Peyer's patch (tissue), 4 donors: ENCODE measurements at regions not wholly inside any gene's neighbourhood (a gene's known extent, or its start where the extent isn't known, plus 50 kb on each side); places are given as distances from the start of the nearest gene placed in this dataset.

Source experiments
- DNase-seq, 3 donors: peaks; one replicate each; pipeline ENCODE4 v3.0.0-alpha.2; 2017 to 2019
- H3K27ac ChIP-seq, 4 donors: fragments of 200-600 bp; sonication (generic); one replicate each; pipeline ENCODE4 v1.5.1; 2016 to 2019
- H3K27me3 ChIP-seq, 2 donors: fragments of 200-600 bp; sonication (generic); one replicate each; pipeline ENCODE4 v1.5.1; 2019
- H3K36me3 ChIP-seq, 3 donors: fragments of 200-600 bp; sonication (generic); one replicate each; pipeline ENCODE4 v1.5.1; 2016 to 2019
- H3K4me1 ChIP-seq, 4 donors: fragments of 200-600 bp; sonication (generic); one replicate each; pipeline ENCODE4 v1.5.1; 2016 to 2019
- H3K4me3 ChIP-seq, 4 donors: fragments of 200-600 bp; sonication (generic); 1 replicate in 3 of 4; 2 replicates in 1 of 4; pipeline ENCODE4 v1.5.1; 2016 to 2019; ENCODE audit warnings: mild to moderate bottlenecking in 1 of 4
- H3K9me3 ChIP-seq, 4 donors: fragments of 200-600 bp; sonication (generic); one replicate each; pipeline ENCODE4 v1.5.1; 2016 to 2019; ENCODE audit warnings: mild to moderate bottlenecking in 1 of 4
- CTCF ChIP-seq, 6 experiments: fragments of 450-650 bp in 4 of 6; fragments of 200-600 bp in 2 of 6; sonication (generic) in 1 of 6; IDR thresholded peaks; one replicate each; pipeline ENCODE4 v1.5.1; 2017 to 2019; ENCODE audit warnings: antibody characterized with exemption in 6 of 6, mild to moderate bottlenecking in 3 of 6, moderate library complexity in 1 of 6
- POLR2A ChIP-seq, 2 donors: fragments of 450-650 bp; IDR thresholded peaks; one replicate each; pipeline ENCODE4 v1.5.1; 2017; ENCODE audit warnings: antibody characterized with exemption in 2 of 2, mild to moderate bottlenecking in 2 of 2, moderate library complexity in 2 of 2

GRCh38 chr18:28760299-28760698, 583.4 kb upstream of the CDH2 start:
- no peaks in the 10 kb centered on the region for H3K36me3 ChIP-seq
- H3K9me3 ChIP-seq: no peaks in the 10 kb centered on the region
- no peak overlapping the region for H3K4me3 ChIP-seq
- TF ChIP-seq CTCF (IDR thresholded peaks at IDR 0.05): no peak
- TF ChIP-seq POLR2A (IDR thresholded peaks at IDR 0.05): no peak
- no peak overlapping the region for H3K27ac ChIP-seq
- H3K4me1 ChIP-seq: no peaks in the 10 kb centered on the region
- H3K27me3 ChIP-seq: no peaks in the 10 kb centered on the region
- no peak for DNase-seq

- no peak for DNase-seq
- TF ChIP-seq POLR2A (IDR thresholded peaks at IDR 0.05) (no peak), CTCF (IDR thresholded peaks at IDR 0.05) (no peak)
- Histone ChIP-seq H3K4me1 (no peaks in the 10 kb centered on the region), H3K9me3 (no peaks in the 10 kb centered on the region), H3K36me3 (no peaks in the 10 kb centered on the region), H3K4me3 (no peak overlapping the region), H3K27me3 (no peaks in the 10 kb centered on the region), H3K27ac (no peak overlapping the region)
These were observed 580.6 kb upstream of the CDH2 start for GRCh38 chr18:28757466-28758008.

GRCh38 chr18:28743115-28743514, 566.2 kb upstream of the CDH2 start:
- no peaks in the 10 kb centered on the region for H3K4me1 ChIP-seq
- TF ChIP-seq CTCF (IDR thresholded peaks at IDR 0.05) (no peak), POLR2A (IDR thresholded peaks at IDR 0.05) (no peak)
- H3K27me3 ChIP-seq: no peaks in the 10 kb centered on the region
- H3K4me3 ChIP-seq: no peak overlapping the region
- DNase-seq: no peak
- H3K9me3 ChIP-seq: no peaks in the 10 kb centered on the region
- H3K27ac ChIP-seq: no peak overlapping the region
- no peaks in the 10 kb centered on the region for H3K36me3 ChIP-seq

GRCh38 chr18:28740575-28740974, 563.6 kb upstream of the CDH2 start:
- no peaks in the 10 kb centered on the region for H3K27me3 ChIP-seq
- no peak for DNase-seq
- no peaks in the 10 kb centered on the region for H3K4me1 ChIP-seq
- no peaks in the 10 kb centered on the region for H3K36me3 ChIP-seq
- TF ChIP-seq POLR2A (IDR thresholded peaks at IDR 0.05) (no peak), CTCF (IDR thresholded peaks at IDR 0.05) (no peak)
- no peaks in the 10 kb centered on the region for H3K9me3 ChIP-seq
- H3K27ac ChIP-seq: no peak overlapping the region
- no peak overlapping the region for H3K4me3 ChIP-seq

- Histone ChIP-seq H3K27me3 (no peaks in the 10 kb centered on the region), H3K4me3 (no peak overlapping the region), H3K9me3 (no peaks in the 10 kb centered on the region), H3K36me3 (no peaks in the 10 kb centered on the region), H3K27ac (no peak overlapping the region), H3K4me1 (no peaks in the 10 kb centered on the region)
- TF ChIP-seq POLR2A (IDR thresholded peaks at IDR 0.05) (no peak), CTCF (IDR thresholded peaks at IDR 0.05) (no peak)
- no peak for DNase-seq
These were observed 560.0 kb upstream of the CDH2 start for GRCh38 chr18:28736951-28737350.

GRCh38 chr18:28736223-28736622, 559.3 kb upstream of the CDH2 start:
- Histone ChIP-seq H3K4me3 (no peak overlapping the region), H3K36me3 (no peaks in the 10 kb centered on the region), H3K4me1 (no peaks in the 10 kb centered on the region), H3K27me3 (no peaks in the 10 kb centered on the region), H3K27ac (no peak overlapping the region), H3K9me3 (no peaks in the 10 kb centered on the region)
- DNase-seq: no peak
- TF ChIP-seq POLR2A (IDR thresholded peaks at IDR 0.05) (no peak), CTCF (IDR thresholded peaks at IDR 0.05) (no peak)
